GM18508 (cell line): ENCODE measurements at regions not wholly inside any gene's neighbourhood (a gene's known extent, or its start where the extent isn't known, plus 50 kb on each side); places are given as distances from the start of the nearest gene placed in this dataset.

ENCODE experiments used
- ATAC-seq: cut with Tn5 transposase; IDR thresholded peaks from one replicate; pipeline ENCODE4 v1.9.1; 2021; ENCODE audit warnings: moderate number of reproducible peaks; ENCODE audit not compliant: insufficient read depth, unreplicated experiment

DNA sequence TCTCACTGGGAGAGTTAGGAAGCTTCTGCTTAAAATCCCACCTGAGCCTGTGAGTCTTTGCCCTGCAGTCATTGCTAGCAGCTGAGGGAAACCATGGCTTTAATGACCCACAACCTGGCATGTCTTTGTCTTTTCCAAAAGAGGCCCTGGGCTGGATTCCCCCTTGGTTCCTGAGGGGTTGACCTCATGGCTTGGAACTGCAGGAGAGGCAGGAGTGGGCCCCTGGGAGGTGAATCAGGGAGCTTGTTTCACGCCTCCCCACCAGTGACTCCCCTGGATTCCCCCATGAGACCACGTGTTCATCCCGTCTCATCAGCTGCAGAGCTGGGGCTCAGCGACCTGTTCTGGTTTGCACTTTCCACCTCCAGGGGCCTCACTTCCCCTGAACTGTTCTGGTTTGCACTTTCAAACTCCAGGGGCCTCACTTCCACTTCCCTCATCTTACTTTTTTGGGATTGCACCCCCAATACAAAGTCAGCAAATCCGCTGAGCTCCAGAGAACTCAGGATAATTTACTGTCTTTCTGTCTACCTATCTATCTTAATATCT is 58.5 kb upstream of the TMEM18 start:
- ATAC-seq = no peak

DNA sequence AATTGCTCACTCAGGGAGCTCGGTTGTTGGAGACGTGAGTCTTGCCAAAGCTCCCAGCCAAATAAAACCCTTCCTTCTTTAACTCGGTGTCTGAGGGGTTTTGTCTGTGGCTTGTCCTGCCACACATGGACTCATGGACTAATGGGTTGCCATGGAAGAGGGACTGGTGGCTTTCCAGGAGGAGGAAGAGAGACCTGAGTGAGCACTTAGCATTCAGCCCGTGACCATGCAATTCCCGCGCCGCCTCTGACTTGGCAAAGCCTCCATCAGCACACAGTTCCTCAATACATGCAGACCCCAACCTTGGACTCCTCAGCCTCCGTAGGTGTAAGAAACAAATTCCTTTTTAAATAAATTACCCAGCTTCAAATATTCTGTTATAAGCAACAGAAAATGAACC is 57.3 kb upstream of the TMEM18 start:
- no peak for ATAC-seq

DNA sequence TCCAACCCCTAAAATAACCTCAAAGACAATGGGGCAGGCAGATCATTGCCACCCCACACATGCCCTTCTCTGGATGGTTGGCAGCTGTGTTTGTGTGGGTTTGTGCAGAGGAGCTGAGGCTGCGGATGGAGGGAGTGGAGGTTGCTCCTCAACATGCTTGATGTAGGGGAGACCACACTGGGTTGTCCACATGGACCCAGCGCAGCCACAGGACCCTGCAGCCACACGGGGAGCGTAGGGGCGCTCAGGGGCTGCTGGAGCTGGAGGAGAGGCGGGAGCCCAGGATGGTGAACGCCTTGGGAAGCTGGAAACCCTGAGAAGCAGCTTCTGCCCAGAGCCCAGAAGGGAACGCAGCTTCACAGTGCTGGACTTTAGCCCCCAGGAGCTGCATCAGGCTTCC is 56.3 kb upstream of the TMEM18 start:
- no peak for ATAC-seq

DNA sequence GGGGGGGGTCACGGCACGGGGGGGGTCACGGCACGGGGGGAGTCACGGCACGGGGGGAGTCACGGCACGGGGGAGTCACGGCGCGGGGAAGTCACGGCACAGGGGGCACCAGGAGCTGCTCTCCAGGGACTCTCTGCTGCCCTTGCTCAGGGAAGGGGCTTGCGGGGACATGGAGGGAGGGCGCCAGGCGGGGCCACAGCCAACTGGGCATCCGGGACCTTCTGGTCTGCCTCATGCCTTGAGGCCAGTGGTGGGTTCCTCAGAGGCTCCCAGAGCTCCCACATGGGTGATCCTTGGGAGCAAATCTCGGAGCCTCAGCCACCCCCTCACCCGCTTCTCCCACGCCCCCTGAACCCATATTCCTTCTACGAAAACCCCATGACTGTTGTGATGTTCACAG is 55.8 kb upstream of the TMEM18 start:
- no peak for ATAC-seq

DNA sequence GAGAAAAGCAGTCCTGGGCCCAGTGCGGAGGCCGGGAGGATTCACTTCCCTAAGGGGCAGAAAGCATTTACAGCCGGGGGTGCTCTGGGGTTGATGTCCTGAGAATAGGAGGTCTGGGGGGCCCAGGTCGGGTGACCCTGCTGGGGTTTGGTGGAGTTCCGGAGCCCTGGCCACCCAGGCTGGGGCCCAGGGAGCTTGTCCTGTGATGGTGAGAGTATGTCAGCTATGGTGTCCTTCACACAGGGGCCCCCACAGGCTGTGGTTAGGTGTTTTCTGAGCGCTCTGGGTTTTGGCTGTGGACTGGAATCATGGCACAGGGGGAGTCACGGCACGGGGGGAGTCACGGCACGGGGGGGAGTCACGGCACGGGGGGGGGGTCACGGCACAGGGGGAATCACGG is 54.5 kb upstream of the TMEM18 start:
- ATAC-seq = no peak

DNA sequence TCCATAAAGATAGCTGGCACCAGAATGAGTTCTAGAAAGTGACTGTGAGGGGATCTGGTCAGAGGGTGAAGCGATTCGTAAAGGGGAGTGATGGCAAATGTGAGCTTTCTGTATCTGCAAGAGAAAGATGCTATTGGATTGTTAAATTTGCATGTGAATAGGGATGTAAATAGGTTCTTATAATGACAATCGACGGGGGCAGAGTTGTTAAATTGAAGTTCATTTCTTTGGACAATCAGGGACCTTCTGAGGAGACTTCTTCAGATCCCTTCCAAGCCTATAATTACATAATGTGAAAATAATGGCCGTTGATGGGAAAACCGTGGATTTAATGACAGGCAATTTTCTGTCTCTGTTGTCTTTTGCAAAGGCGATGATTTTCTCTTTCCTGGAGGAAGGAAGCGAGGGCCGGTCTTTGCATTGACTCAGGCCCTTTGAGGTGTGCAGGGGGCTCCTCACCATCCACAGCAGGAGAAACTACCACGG is 52.2 kb upstream of the TMEM18 start:
- no peak for ATAC-seq

DNA sequence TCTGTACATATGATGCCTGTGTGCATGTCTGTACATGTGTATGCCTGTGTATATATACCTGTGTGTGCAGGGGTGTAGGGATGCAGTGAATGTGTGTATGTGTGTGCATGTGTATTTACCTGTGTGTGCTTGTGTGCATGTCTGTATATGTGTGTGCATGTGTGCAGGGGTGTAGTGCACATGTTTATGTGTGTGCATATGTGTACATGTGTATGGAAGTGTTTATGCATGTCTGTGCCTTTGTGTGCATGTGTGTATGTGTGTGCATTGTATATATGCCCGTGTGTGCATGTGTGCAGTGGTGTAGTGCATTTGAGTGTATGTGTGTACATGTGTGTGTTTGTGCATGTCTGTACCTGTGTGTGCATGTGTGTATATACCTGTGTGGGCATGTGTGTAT is 51.0 kb upstream of the TMEM18 start:
- ATAC-seq = no peak

DNA sequence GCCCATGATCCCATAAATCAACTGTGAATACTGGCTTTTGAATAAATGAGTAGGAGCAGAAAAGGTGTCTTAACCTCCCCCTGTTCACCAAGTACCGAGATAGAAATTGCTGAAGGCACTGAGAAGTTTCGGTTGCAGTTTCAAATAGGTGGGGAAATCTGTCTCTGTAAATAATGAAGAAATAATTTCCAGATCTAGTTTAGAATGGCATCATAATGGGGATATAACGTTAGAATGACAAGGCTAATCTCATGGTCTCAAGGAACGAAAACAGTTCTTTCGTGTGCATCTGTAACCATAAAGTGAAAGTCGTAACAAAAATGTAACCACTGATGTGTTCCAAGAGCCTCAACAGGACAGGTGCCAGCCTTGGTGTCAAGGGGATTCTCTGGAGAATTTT is 49.9 kb upstream of the TMEM18 start:
- ATAC-seq = peak; percentile 87
